HUES48 (cell line): ENCODE measurements at regions not wholly inside any gene's neighbourhood (a gene's known extent, or its start where the extent isn't known, plus 50 kb on each side); places are given as distances from the start of the nearest gene placed in this dataset.

Experiments used
- H3K27ac ChIP-seq: one replicate; pipeline ENCODE4 v1.7.0; 2013; ENCODE audit warnings: low read depth, low read length, inconsistent platforms
- H3K27me3 ChIP-seq: 2 replicates; pipeline ENCODE4 v1.6.1; 2013; ENCODE audit warnings: mild to moderate bottlenecking, low read length; ENCODE audit not compliant: control insufficient read depth, insufficient read depth
- H3K36me3 ChIP-seq: 2 replicates; pipeline ENCODE4 v1.6.1; 2013; ENCODE audit warnings: low read length; ENCODE audit not compliant: control insufficient read depth, insufficient read depth
- H3K4me1 ChIP-seq: 2 replicates; pipeline ENCODE4 v1.6.1; 2013; ENCODE audit warnings: mild to moderate bottlenecking, low read length; ENCODE audit not compliant: control insufficient read depth, insufficient read depth
- H3K4me3 ChIP-seq: 2 replicates; pipeline ENCODE4 v1.5.1; 2013; ENCODE audit warnings: mild to moderate bottlenecking, low read depth, low read length
- H3K9ac ChIP-seq: 2 replicates; pipeline ENCODE4 v1.6.1; 2013; ENCODE audit warnings: mild to moderate bottlenecking, low read depth, low read length, moderate library complexity
- H3K9me3 ChIP-seq: 2 replicates; pipeline ENCODE4 v1.6.1; 2013; ENCODE audit warnings: low read length; ENCODE audit not compliant: control insufficient read depth, insufficient read depth

DNA sequence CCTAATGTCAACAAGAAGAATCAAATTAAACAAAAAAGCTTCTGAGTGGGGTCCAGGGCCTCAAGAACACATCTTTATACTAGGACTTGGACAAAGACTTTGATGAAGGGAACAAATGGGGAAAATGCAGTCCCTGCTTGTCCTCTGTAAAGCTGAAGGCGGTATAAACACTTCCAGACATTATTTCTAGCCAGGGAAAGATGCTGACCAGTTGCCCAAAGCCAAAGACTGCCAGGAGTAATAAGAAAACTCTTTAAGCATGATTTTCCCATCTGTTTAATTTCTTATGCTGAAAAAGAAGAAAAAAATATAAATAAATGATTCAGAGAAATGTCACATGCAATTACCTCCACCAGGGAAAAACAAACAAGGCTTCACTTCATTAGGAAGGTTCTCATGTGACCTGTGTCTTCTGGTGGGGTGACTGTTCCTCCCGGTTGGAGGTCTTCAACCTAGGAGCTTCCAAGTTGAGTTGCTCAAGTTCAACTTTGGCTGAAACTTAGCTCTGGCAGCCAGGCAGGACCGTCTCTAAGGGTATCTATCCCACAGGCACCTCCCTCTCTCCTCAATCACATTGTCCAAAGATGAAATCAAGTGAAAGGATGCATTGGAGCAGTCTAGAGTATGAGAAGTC lies 65.2 kb upstream of the KCNE2 start:
- no peak overlapping the region for H3K9ac ChIP-seq
- H3K27me3 ChIP-seq = no peaks in the 10 kb centered on the region
- H3K4me3 ChIP-seq = no peak overlapping the region
- H3K4me1 ChIP-seq = no peaks in the 10 kb centered on the region
- no peak overlapping the region for H3K27ac ChIP-seq
- H3K36me3 ChIP-seq = no peaks in the 10 kb centered on the region
- no peaks in the 10 kb centered on the region for H3K9me3 ChIP-seq

DNA sequence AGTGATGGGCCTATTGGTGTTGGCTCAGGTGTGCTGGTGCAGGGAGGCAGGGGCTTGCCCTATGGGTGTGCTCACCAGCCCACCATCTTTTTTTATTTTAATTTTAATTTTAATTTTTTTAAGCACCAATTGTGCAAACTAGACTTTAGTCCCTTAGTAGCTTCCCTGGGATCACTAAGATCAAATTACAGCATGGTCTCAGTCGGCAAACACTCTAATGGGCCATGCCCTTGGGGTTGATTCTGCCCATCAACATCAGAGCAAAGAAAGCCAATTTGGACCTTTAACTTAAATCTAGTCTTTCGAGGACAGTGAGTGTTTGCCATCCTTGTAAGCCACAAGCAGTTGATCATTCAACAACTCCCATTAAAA lies 64.7 kb upstream of the KCNE2 start:
- no peaks in the 10 kb centered on the region for H3K36me3 ChIP-seq
- H3K9ac ChIP-seq = no peak overlapping the region
- no peak overlapping the region for H3K4me3 ChIP-seq
- no peaks in the 10 kb centered on the region for H3K27me3 ChIP-seq
- no peak overlapping the region for H3K27ac ChIP-seq
- H3K9me3 ChIP-seq = no peaks in the 10 kb centered on the region
- no peaks in the 10 kb centered on the region for H3K4me1 ChIP-seq

DNA sequence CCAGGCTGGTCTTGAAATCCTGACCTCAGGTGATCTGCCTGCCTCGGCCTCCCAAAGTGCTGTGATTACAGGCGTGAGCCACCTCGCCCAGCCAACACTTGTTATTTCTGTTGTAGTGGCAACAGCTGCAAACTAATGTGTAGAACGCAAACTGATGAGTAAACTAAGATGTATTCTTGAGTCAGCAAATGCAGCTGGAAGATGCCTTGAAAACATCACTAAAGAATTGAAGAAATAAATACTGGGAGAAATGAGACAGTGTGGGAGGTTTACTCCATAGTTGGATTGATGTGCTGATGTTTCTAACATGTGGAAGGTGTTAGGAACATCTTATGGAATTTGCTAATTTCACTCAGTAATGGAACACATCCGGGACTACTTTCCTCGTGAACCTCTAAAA lies 61.3 kb upstream of the KCNE2 start:
- Histone ChIP-seq H3K27ac (no peak overlapping the region), H3K27me3 (no peaks in the 10 kb centered on the region), H3K36me3 (no peaks in the 10 kb centered on the region), H3K9ac (no peak overlapping the region), H3K4me3 (no peak overlapping the region), H3K4me1 (no peaks in the 10 kb centered on the region), H3K9me3 (no peaks in the 10 kb centered on the region)

DNA sequence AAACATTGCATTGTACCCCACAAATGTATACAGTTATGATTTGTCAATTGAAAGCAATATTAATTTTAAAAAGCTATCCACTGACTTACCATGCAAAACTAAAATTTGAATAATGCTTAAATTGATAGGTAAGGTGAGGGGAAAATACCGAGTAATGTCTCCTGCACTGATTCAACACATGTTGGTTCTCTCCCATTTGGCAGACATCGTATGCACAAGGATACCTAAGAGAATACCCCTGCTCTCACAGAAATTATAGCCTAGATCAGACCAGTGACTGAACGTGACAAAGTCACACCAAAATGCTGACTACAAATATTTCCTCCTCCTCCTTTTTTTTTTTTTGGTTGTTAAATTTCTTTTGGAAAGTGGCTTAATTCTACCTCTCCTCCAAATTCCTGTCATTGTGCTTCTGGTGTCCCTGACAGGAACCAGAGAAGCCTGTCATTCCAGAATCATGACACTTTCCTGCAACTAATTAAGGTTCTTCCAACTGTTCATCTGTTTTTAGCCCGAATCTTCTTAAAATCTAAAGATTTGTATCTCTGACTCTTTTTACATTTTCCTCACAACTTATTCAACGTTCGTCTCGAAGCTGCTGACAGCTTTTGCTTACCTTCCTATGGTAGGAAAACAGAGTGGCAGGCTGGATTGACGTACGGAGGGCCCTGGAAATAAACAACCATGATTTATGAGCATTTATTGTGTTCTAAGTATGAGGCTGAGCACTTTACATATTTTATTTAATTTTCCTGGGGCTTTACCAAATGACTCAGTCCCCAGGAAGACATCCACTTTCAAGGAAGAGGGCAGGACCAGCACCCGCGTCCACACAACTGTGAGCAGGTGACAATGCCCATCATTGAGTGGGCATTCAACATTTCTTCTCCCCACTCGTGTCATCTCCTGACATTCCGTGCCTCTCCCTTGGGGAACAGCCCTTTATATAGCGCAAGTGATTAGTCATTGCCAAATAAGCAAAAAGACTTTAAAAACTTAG lies 57.9 kb upstream of the KCNE2 start:
- Histone ChIP-seq H3K27ac (no peak overlapping the region), H3K27me3 (no peaks in the 10 kb centered on the region), H3K9ac (no peak overlapping the region), H3K4me3 (no peak overlapping the region), H3K36me3 (no peaks in the 10 kb centered on the region), H3K9me3 (no peaks in the 10 kb centered on the region), H3K4me1 (no peaks in the 10 kb centered on the region)

DNA sequence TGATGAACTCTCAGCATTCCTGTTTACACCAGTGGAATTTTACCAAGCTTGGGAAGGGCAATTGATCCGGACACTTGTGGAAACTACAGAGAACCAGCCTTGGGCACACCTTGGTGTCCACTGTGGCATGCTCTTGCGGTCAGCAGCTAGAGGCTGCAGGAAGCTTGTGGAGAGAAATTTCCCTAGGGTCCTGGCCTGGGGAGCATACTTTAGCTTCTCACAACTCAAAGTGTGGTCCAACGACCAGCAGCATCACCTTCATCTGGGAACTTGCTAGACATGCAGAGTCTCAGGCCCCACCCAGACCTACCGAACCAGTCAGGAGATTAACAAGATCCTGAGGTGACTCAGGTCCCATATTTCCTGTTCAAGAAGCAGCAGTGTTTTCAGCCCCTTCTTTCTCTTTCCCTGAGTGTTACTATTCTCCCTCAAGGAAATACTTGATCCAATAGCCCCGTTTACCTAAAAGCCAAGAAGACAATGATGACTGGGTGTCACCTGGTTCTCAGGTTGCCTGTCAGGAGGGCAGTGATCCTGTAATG lies 55.7 kb upstream of the KCNE2 start:
- H3K9ac ChIP-seq = no peak overlapping the region
- H3K4me1 ChIP-seq = no peaks in the 10 kb centered on the region
- H3K27ac ChIP-seq = no peak overlapping the region
- no peaks in the 10 kb centered on the region for H3K27me3 ChIP-seq
- no peak overlapping the region for H3K4me3 ChIP-seq
- H3K9me3 ChIP-seq = no peaks in the 10 kb centered on the region
- no peaks in the 10 kb centered on the region for H3K36me3 ChIP-seq

DNA sequence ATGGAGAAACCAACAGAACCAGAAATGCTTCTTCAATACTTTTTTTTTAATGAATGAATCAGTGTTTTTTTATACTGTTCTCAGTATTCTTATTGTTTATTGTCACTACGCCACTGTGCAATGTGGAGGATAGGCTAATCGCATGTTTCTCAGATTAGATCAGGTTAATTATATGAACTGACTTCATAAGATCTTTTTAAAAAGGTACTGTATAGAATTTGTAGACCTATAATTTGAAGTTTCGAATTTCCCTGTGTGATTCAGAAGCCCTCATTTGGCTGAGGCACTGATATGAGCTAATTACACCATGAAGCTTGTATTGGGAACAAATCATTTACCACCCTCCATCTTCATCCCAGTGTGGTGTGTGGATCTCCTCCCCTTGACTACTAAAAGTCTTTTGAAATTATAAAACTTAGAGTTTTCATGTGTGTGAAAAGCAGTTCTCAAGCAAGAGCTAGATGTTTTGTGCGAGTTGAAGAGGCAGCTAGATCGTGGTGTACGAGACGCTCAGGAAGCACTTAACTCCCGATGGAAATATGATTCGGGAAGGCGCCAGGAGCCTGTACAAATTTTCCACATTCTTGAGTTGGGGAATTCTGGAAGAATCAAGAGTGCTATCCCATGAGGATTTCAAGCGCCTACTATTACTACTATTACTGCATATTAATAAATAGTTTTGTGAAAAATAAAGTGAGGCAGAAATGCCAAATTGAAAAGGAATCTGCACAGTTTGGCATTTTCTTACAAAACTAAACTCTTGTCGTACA lies 52.1 kb upstream of the KCNE2 start:
- H3K36me3 ChIP-seq = no peaks in the 10 kb centered on the region
- no peaks in the 10 kb centered on the region for H3K4me1 ChIP-seq
- H3K4me3 ChIP-seq = no peak overlapping the region
- no peak overlapping the region for H3K9ac ChIP-seq
- H3K9me3 ChIP-seq = no peaks in the 10 kb centered on the region
- H3K27me3 ChIP-seq = no peaks in the 10 kb centered on the region
- H3K27ac ChIP-seq = no peak overlapping the region

DNA sequence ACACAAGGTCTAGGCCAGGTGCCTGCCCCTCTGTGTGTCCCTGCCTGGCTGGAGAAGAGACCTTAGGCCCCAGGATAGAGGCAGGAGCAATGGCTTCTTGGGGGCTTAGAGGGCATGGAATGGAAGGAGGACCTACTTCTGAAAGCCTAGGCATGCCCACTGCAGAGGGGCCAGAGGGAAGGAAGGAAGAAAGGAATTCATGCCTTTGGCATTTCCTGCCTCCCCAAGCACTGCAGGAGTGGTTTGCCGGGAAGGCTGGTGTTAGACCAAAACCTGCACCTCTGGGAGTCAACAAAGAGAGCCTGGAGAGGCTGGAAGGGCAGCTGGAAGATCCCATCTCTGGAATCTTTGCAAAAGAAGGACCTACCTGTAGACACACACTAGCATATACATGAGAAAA lies 50.7 kb upstream of the KCNE2 start:
- Histone ChIP-seq H3K27me3 (no peaks in the 10 kb centered on the region), H3K36me3 (no peaks in the 10 kb centered on the region), H3K9me3 (no peaks in the 10 kb centered on the region), H3K27ac (no peak overlapping the region), H3K4me1 (no peaks in the 10 kb centered on the region), H3K9ac (no peak overlapping the region), H3K4me3 (no peak overlapping the region)
